MM.1S (cell line): ENCODE measurements at regions not wholly inside any gene's neighbourhood (a gene's known extent, or its start where the extent isn't known, plus 50 kb on each side); places are given as distances from the start of the nearest gene placed in this dataset.

Experiments used
- DNase-seq: peaks from one replicate; pipeline ENCODE4 v3.0.0-alpha.2; 2015
- H2AFZ ChIP-seq: fragments of 300-600 bp; sonication (generic); 2 replicates; pipeline ENCODE4 v1.6.0; 2016; ENCODE audit warnings: antibody characterized with exemption, low read length
- H3F3A ChIP-seq: fragments of 300-600 bp; sonication (generic); 2 replicates; pipeline ENCODE4 v1.6.1; 2016; ENCODE audit warnings: mild to moderate bottlenecking, antibody characterized with exemption, low read length, moderate library complexity, mixed read lengths; ENCODE audit not compliant: insufficient read depth
- H3K27ac ChIP-seq: fragments of 300-600 bp; sonication (generic); 2 replicates; pipeline ENCODE4 v1.5.1; 2016; ENCODE audit warnings: mild to moderate bottlenecking, low read length
- H3K27me3 ChIP-seq: fragments of 300-600 bp; sonication (generic); replicated peaks from 2 replicates; pipeline ENCODE4 v1.6.0; 2016; ENCODE audit warnings: low read length; ENCODE audit not compliant: insufficient read depth
- H3K36me3 ChIP-seq: fragments of 300-600 bp; sonication (generic); replicated peaks from 2 replicates; pipeline ENCODE4 v1.6.1; 2016; ENCODE audit warnings: mild to moderate bottlenecking, low read length, mixed read lengths; ENCODE audit not compliant: insufficient read depth
- H3K4me1 ChIP-seq: fragments of 300-600 bp; sonication (generic); 2 replicates; pipeline ENCODE4 v1.6.1; 2016; ENCODE audit warnings: low read length, mixed read lengths
- H3K4me2 ChIP-seq: fragments of 300-600 bp; sonication (generic); 2 replicates; pipeline ENCODE4 v1.6.0; 2016; ENCODE audit warnings: low read depth, low read length
- H3K4me3 ChIP-seq: fragments of 300-600 bp; sonication (generic); 2 replicates; pipeline ENCODE4 v1.5.1; 2016; ENCODE audit warnings: low read length, mixed read lengths
- H3K79me2 ChIP-seq: fragments of 300-600 bp; sonication (generic); 2 replicates; pipeline ENCODE4 v1.6.1; 2016; ENCODE audit warnings: mixed run types, low read length, mixed read lengths
- H3K9ac ChIP-seq: fragments of 300-600 bp; sonication (generic); 2 replicates; pipeline ENCODE4 v1.6.1; 2016; ENCODE audit warnings: low read length, mixed read lengths
- H3K9me2 ChIP-seq: fragments of 300-600 bp; sonication (generic); replicated peaks from 2 replicates; pipeline ENCODE4 v1.6.1; 2016; ENCODE audit warnings: mild to moderate bottlenecking, low read length, mixed read lengths; ENCODE audit not compliant: insufficient read depth
- H3K9me3 ChIP-seq: fragments of 300-600 bp; sonication (generic); replicated peaks from 2 replicates; pipeline ENCODE4 v1.6.1; 2016; ENCODE audit warnings: mild to moderate bottlenecking, low read length, mixed read lengths; ENCODE audit not compliant: insufficient read depth
- H4K20me1 ChIP-seq: fragments of 300-600 bp; sonication (generic); 2 replicates; pipeline ENCODE4 v1.6.1; 2016; ENCODE audit warnings: mild to moderate bottlenecking, low read length, moderate library complexity, mixed read lengths; ENCODE audit not compliant: insufficient read depth
- CTCF ChIP-seq: fragments of 300-600 bp; sonication (generic); IDR thresholded peaks from 2 replicates; pipeline ENCODE4 v1.5.1; 2016; ENCODE audit warnings: antibody characterized with exemption, low read length, mixed read lengths
- EZH2 ChIP-seq: fragments of 300-600 bp; sonication (generic); optimal IDR thresholded peaks from 2 replicates; pipeline ENCODE3; 2017; ENCODE audit warnings: low read depth, mild to moderate bottlenecking, antibody characterized with exemption, low read length, mixed read lengths
- EZH2phosphoT487 ChIP-seq: fragments of 300-600 bp; sonication (generic); IDR thresholded peaks from 2 replicates; pipeline ENCODE4 v1.6.1; 2018; ENCODE audit warnings: antibody characterized with exemption, low read length

GRCh38 chr1:224493269-224493668 is 58.7 kb upstream of the WDR26 start:
- peaks cover 17% of the 10 kb centered on the region for H3K4me1 ChIP-seq
- peak; percentile 22 for DNase-seq
- H3K36me3 ChIP-seq = no peaks in the 10 kb centered on the region

GRCh38 chr1:224494343-224494742 is 59.7 kb upstream of the WDR26 start:
- Histone ChIP-seq H4K20me1 (no peaks in the 10 kb centered on the region), H3K27ac (no peak overlapping the region), H3K9ac (no peak overlapping the region), H3K79me2 (no peaks in the 10 kb centered on the region), H3K4me2 (no peak overlapping the region), H2AFZ (no peak overlapping the region), H3K4me3 (no peak overlapping the region), H3K9me2 (no peaks in the 10 kb centered on the region), H3K36me3 (no peaks in the 10 kb centered on the region), H3F3A (peaks cover 27% of the 10 kb centered on the region), H3K9me3 (no peaks in the 10 kb centered on the region), H3K27me3 (no peaks in the 10 kb centered on the region), H3K4me1 (peaks cover 24% of the 10 kb centered on the region)
- TF ChIP-seq EZH2 (no peak), EZH2phosphoT487 (no peak), CTCF (no peak)
- DNase-seq = no peak

More at GRCh38 chr1:224493269-224493668, 58.7 kb upstream of the WDR26 start:
- no peaks in the 10 kb centered on the region for H3K79me2 ChIP-seq
- TF ChIP-seq EZH2 (no peak), EZH2phosphoT487 (no peak), CTCF (no peak)
- H3K9me3 ChIP-seq = no peaks in the 10 kb centered on the region
- no peaks in the 10 kb centered on the region for H3K27me3 ChIP-seq
- H3K9ac ChIP-seq = no peak overlapping the region
- no peak overlapping the region for H3K4me2 ChIP-seq
- no peak overlapping the region for H2AFZ ChIP-seq
- H4K20me1 ChIP-seq = no peaks in the 10 kb centered on the region
- H3K9me2 ChIP-seq = no peaks in the 10 kb centered on the region
- H3F3A ChIP-seq = peaks cover 18% of the 10 kb centered on the region
- no peak overlapping the region for H3K27ac ChIP-seq
- no peak overlapping the region for H3K4me3 ChIP-seq

- peaks cover 26% of the 10 kb centered on the region for H3K4me1 ChIP-seq
- TF ChIP-seq EZH2phosphoT487 (no peak), EZH2 (no peak), CTCF (no peak)
- no peak overlapping the region for H2AFZ ChIP-seq
- no peak for DNase-seq
- H3K9ac ChIP-seq = no peak overlapping the region
- H3F3A ChIP-seq = peaks cover 27% of the 10 kb centered on the region
- H3K27ac ChIP-seq = no peak overlapping the region
- no peaks in the 10 kb centered on the region for H3K79me2 ChIP-seq
- H3K9me3 ChIP-seq = no peaks in the 10 kb centered on the region
- no peaks in the 10 kb centered on the region for H3K9me2 ChIP-seq
- H3K27me3 ChIP-seq = no peaks in the 10 kb centered on the region
- no peaks in the 10 kb centered on the region for H3K36me3 ChIP-seq
- no peaks in the 10 kb centered on the region for H4K20me1 ChIP-seq
- H3K4me3 ChIP-seq = no peak overlapping the region
- no peak overlapping the region for H3K4me2 ChIP-seq
Measured at GRCh38 chr1:224495866-224496265, 61.3 kb upstream of the WDR26 start.
